H1 (cell line): ENCODE measurements at regions not wholly inside any gene's neighbourhood (a gene's known extent, or its start where the extent isn't known, plus 50 kb on each side); places are given as distances from the start of the nearest gene placed in this dataset.

Source experiments
- CTCF ChIA-PET: fragments of 300-600 bp; sonication (Branson Sonifier 250); formaldehyde crosslinking; loops from one replicate; lab custom pipeline; 2021; ENCODE audit not compliant: partially characterized antibody; lab: Charles Lee
- POLR2A ChIA-PET: fragments of 300-600 bp; sonication (Branson Sonifier 250); formaldehyde crosslinking; loops from one replicate; lab custom pipeline; 2021; ENCODE audit warnings: inconsistent platforms; ENCODE audit not compliant: partially characterized antibody; lab: Charles Lee
- DNase-seq, 2 experiments: peaks; one replicate each; pipeline versions ENCODE4 v3.0.0 to v3.0.0-alpha.2; 2010 to 2022; ENCODE audit warnings: low spot score in 2 of 2, low read depth in 1 of 2, mixed read lengths in 1 of 2
- FAIRE-seq: peaks from 2 replicates; lab custom pipeline; 2011; peaks lifted over from hg19 to GRCh38; lab: Jason Lieb, UNC
- H2AFZ ChIP-seq: 2 replicates; pipeline ENCODE4 v1.8.1; 2012; ENCODE audit warnings: low read length, inconsistent platforms
- H2AK5ac ChIP-seq: 2 replicates; pipeline ENCODE4 v1.6.1; 2013; ENCODE audit warnings: low read depth, low read length
- H2BK120ac ChIP-seq: replicated peaks from 2 replicates; pipeline ENCODE3; 2013; ENCODE audit warnings: low read depth, low read length, inconsistent platforms
- H2BK12ac ChIP-seq: 2 replicates; pipeline ENCODE4 v1.6.1; 2013; ENCODE audit warnings: low read depth, low read length
- H2BK15ac ChIP-seq: 2 replicates; pipeline ENCODE4 v1.6.1; 2013; ENCODE audit warnings: low read length
- H2BK20ac ChIP-seq: 2 replicates; pipeline ENCODE4 v1.6.1; 2013; ENCODE audit warnings: low read length
- H2BK5ac ChIP-seq: 2 replicates; pipeline ENCODE4 v1.6.1; 2013; ENCODE audit warnings: low read depth, low read length
- H3K14ac ChIP-seq: 2 replicates; pipeline ENCODE4 v1.6.1; 2013; ENCODE audit warnings: inconsistent platforms; ENCODE audit not compliant: insufficient read length
- H3K18ac ChIP-seq: 2 replicates; pipeline ENCODE4 v1.6.1; 2013; ENCODE audit warnings: low read length; ENCODE audit errors: extremely low read depth
- H3K23ac ChIP-seq: 2 replicates; pipeline ENCODE4 v1.6.1; 2013; ENCODE audit warnings: inconsistent platforms; ENCODE audit not compliant: insufficient read length
- H3K23me2 ChIP-seq: 2 replicates; pipeline ENCODE4 v1.6.1; 2013; ENCODE audit warnings: low read depth, low read length
- H3K27ac ChIP-seq: 2 replicates; pipeline ENCODE4 v1.6.1; 2011; ENCODE audit warnings: low read depth, low read length, inconsistent platforms
- H3K27me3 ChIP-seq, 4 experiments: replicated peaks in 1 of 4; 1 replicate in 1 of 4; 2 replicates in 3 of 4; pipeline versions ENCODE4 v1.6.1 to v1.8.1; 2011 to 2013; ENCODE audit warnings: low read length in 3 of 4, mild to moderate bottlenecking in 3 of 4, inconsistent platforms in 2 of 4, mixed read lengths in 2 of 4, moderate library complexity in 1 of 4; ENCODE audit not compliant: control insufficient read depth in 3 of 4, insufficient read depth in 3 of 4; ENCODE audit errors: extremely low read depth in 1 of 4
- H3K36me3 ChIP-seq, 4 experiments: 2 replicates each; pipeline versions ENCODE4 v1.6.1 to v1.8.1; 2011 to 2013; ENCODE audit warnings: mild to moderate bottlenecking in 4 of 4, low read length in 3 of 4, moderate library complexity in 2 of 4, control low read depth in 1 of 4, inconsistent platforms in 1 of 4; ENCODE audit not compliant: insufficient read depth in 4 of 4, control insufficient read depth in 2 of 4
- H3K4ac ChIP-seq: replicated peaks from 2 replicates; pipeline ENCODE3; 2013; ENCODE audit warnings: low read length, low read depth, mixed read lengths, inconsistent platforms; ENCODE audit not compliant: insufficient read length
- H3K4me1 ChIP-seq, 4 experiments: replicated peaks in 1 of 4; 1 replicate in 1 of 4; 2 replicates in 3 of 4; pipeline versions ENCODE4 v1.6.1 to v1.8.1; 2011 to 2013; ENCODE audit warnings: low read length in 3 of 4, inconsistent platforms in 2 of 4, mixed read lengths in 1 of 4; ENCODE audit not compliant: insufficient read depth in 4 of 4, control insufficient read depth in 3 of 4
- H3K4me2 ChIP-seq, 2 experiments: 2 replicates each; pipeline versions ENCODE4 v1.6.1 to v1.8.1; 2011 to 2013; ENCODE audit warnings: low read depth in 2 of 2, low read length in 2 of 2, control low read depth in 1 of 2, inconsistent platforms in 1 of 2, mild to moderate bottlenecking in 1 of 2; ENCODE audit not compliant: insufficient read depth in 1 of 2
- H3K4me3 ChIP-seq, 4 experiments: fragments of 200-600, 300-600 bp in 1 of 4; sonication (generic), shearing (Covaris generic), sonication (Bioruptor Twin) in 1 of 4; 2 replicates each; pipeline versions ENCODE4 v1.5.1 to v1.8.1; 2011 to 2016; ENCODE audit warnings: low read length in 4 of 4, low read depth in 3 of 4, control low read depth in 2 of 4, inconsistent platforms in 2 of 4, mild to moderate bottlenecking in 2 of 4, mixed read lengths in 1 of 4, moderate library complexity in 1 of 4; ENCODE audit not compliant: insufficient read depth in 2 of 4; ENCODE audit errors: extremely low read depth in 1 of 4
- H3K56ac ChIP-seq: replicated peaks from 2 replicates; pipeline ENCODE3; 2013; ENCODE audit warnings: low read depth, mild to moderate bottlenecking, mixed read lengths, low read length, inconsistent platforms; ENCODE audit not compliant: insufficient read length
- H3K79me1 ChIP-seq: 2 replicates; pipeline ENCODE4 v1.6.1; 2013; ENCODE audit warnings: low read depth, low read length, control low read depth
- H3K79me2 ChIP-seq, 2 experiments: 2 replicates each; pipeline versions ENCODE4 v1.6.1 to v1.8.1; 2012 to 2013; ENCODE audit warnings: low read length in 2 of 2, mild to moderate bottlenecking in 2 of 2, inconsistent platforms in 1 of 2; ENCODE audit not compliant: insufficient read depth in 2 of 2, control insufficient read depth in 1 of 2
- H3K9ac ChIP-seq, 4 experiments: replicated peaks in 1 of 4; 1 replicate in 1 of 4; 2 replicates in 3 of 4; pipeline versions ENCODE4 v1.6.1 to v1.8.1; 2011 to 2013; ENCODE audit warnings: low read depth in 3 of 4, low read length in 3 of 4, control low read depth in 2 of 4, mild to moderate bottlenecking in 2 of 4, moderate library complexity in 2 of 4, inconsistent platforms in 1 of 4; ENCODE audit errors: extremely low read depth in 1 of 4
- H3K9me3 ChIP-seq, 2 experiments: 2 replicates each; pipeline versions ENCODE4 v1.6.1 to v1.8.1; 2012 to 2013; ENCODE audit warnings: mild to moderate bottlenecking in 2 of 2, moderate library complexity in 2 of 2, control low read depth in 1 of 2, inconsistent platforms in 1 of 2, low read depth in 1 of 2, low read length in 1 of 2, mixed read lengths in 1 of 2; ENCODE audit not compliant: insufficient read depth in 2 of 2
- H4K20me1 ChIP-seq, 2 experiments: replicated peaks in 1 of 2; 2 replicates each; pipeline versions ENCODE3 to v1.8.1; 2011 to 2013; ENCODE audit warnings: inconsistent platforms in 2 of 2, low read length in 2 of 2, mild to moderate bottlenecking in 1 of 2; ENCODE audit not compliant: insufficient read depth in 2 of 2, control insufficient read depth in 1 of 2
- H4K5ac ChIP-seq: 2 replicates; pipeline ENCODE4 v1.6.1; 2013; ENCODE audit warnings: low read length, low read depth, mixed read lengths, inconsistent platforms; ENCODE audit not compliant: insufficient read length
- H4K8ac ChIP-seq: 2 replicates; pipeline ENCODE4 v1.8.0; 2013; ENCODE audit warnings: mild to moderate bottlenecking, moderate library complexity, low read length, inconsistent platforms; ENCODE audit not compliant: insufficient read depth; ENCODE audit errors: extremely low read depth
- H4K91ac ChIP-seq: replicated peaks from 2 replicates; pipeline ENCODE3; 2013; ENCODE audit warnings: low read length, mixed read lengths, inconsistent platforms; ENCODE audit not compliant: insufficient read length
- CBX5 ChIP-seq: fragments of 300-800, 300-1000 bp; sonication (generic); IDR thresholded peaks from 2 replicates; pipeline ENCODE4 v1.7.1; 2016; ENCODE audit warnings: antibody characterized with exemption, low read length, low read depth
- CHD1 ChIP-seq: IDR thresholded peaks from 2 replicates; pipeline ENCODE4 v1.6.1; 2012; ENCODE audit warnings: low read depth, low read length, improper control_type of control experiment
- CHD2 ChIP-seq: IDR thresholded peaks from 2 replicates; pipeline ENCODE4 v1.6.1; 2012; ENCODE audit warnings: low read length, improper control_type of control experiment
- EGR1 ChIP-seq: IDR thresholded peaks from 2 replicates; pipeline ENCODE4 v1.6.1; 2011; ENCODE audit warnings: low read depth, low read length, borderline replicate concordance
- GABPA ChIP-seq: IDR thresholded peaks from 2 replicates; pipeline ENCODE4 v1.6.1; 2011; ENCODE audit warnings: mild to moderate bottlenecking, low read length, moderate library complexity, borderline replicate concordance; ENCODE audit not compliant: insufficient read depth
- HDAC6 ChIP-seq: IDR thresholded peaks from one replicate; pipeline ENCODE4 v1.7.1; 2012; ENCODE audit warnings: low read depth, mild to moderate bottlenecking, inconsistent platforms, low read length, moderate library complexity
- JUND ChIP-seq: IDR thresholded peaks from 2 replicates; pipeline ENCODE4 v1.6.1; 2011; ENCODE audit warnings: mild to moderate bottlenecking, improper control_type of control experiment, low read length
- KDM1A ChIP-seq: fragments of 200-600, 300-600 bp; sonication (generic); IDR thresholded peaks from 2 replicates; pipeline ENCODE4 v1.7.1; 2016; ENCODE audit warnings: mild to moderate bottlenecking, low read length, borderline replicate concordance
- KDM5A ChIP-seq: fragments of 200-600 bp; IDR thresholded peaks from 2 replicates; pipeline ENCODE4 v1.7.1; 2012; ENCODE audit warnings: mild to moderate bottlenecking, low read length, inconsistent platforms, mixed read lengths
- MAX ChIP-seq: IDR thresholded peaks from 2 replicates; pipeline ENCODE4 v1.6.1; 2012; ENCODE audit warnings: inconsistent platforms
- POLR2A ChIP-seq, 2 experiments: IDR thresholded peaks; 1 replicate in 1 of 2; 2 replicates in 1 of 2; pipeline ENCODE4 v1.6.1; 2011; ENCODE audit warnings: low read depth in 2 of 2, low read length in 2 of 2, mild to moderate bottlenecking in 2 of 2; ENCODE audit errors: control extremely low read depth in 1 of 2
- POU5F1 ChIP-seq: IDR thresholded peaks from 2 replicates; pipeline ENCODE4 v1.6.1; 2011; ENCODE audit warnings: low read depth, mild to moderate bottlenecking, low read length, moderate library complexity
- RNF2 ChIP-seq: fragments of 200-900, 300-1000 bp; sonication (generic); IDR thresholded peaks from 2 replicates; pipeline ENCODE4 v1.7.1; 2016; ENCODE audit warnings: borderline replicate concordance, low read depth, mild to moderate bottlenecking, antibody characterized with exemption, low read length; ENCODE audit not compliant: poor library complexity, severe bottlenecking; ENCODE audit errors: missing control alignments
- SIN3A ChIP-seq, 2 experiments: IDR thresholded peaks in 1 of 2; conservative IDR thresholded peaks in 1 of 2; 2 replicates each; pipeline ENCODE4 v1.6.1; 2011 to 2012; ENCODE audit warnings: low read length in 2 of 2, improper control_type of control experiment in 1 of 2, low read depth in 1 of 2, mild to moderate bottlenecking in 1 of 2
- SUZ12 ChIP-seq: fragments of 200-600 bp; sonication (generic); IDR thresholded peaks from 2 replicates; pipeline ENCODE4 v1.6.1; 2012; ENCODE audit warnings: mild to moderate bottlenecking, inconsistent platforms, low read length, moderate library complexity, mixed read lengths
- TEAD4 ChIP-seq: IDR thresholded peaks from 2 replicates; pipeline ENCODE4 v1.6.1; 2012; ENCODE audit warnings: low read depth, low read length, inconsistent platforms, mixed read lengths
- WGBS, 2 experiments: shearing (Covaris generic) in 1 of 2; methylation state at CpG; one replicate each; pipeline versions ENCODE4 v1.1.6 to v1.1.7; 2013 to 2015; ENCODE audit warnings: low lambda C conversion rate in 2 of 2, mixed read lengths in 2 of 2, inconsistent platforms in 1 of 2, low coverage in 1 of 2, missing lambda C conversion rate in 1 of 2; ENCODE audit not compliant: insufficient replicate concordance in 2 of 2, insufficient coverage in 1 of 2, insufficient read length in 1 of 2; ENCODE audit errors: extremely low coverage in 1 of 2, missing lambda C conversion rate in 1 of 2; 5-methylcytosine and 5-hydroxymethylcytosine counted together

GRCh38 chr9:94504358-94504757 is 50.5 kb upstream of the PCAT7 start:
- Histone ChIP-seq H2BK120ac (no peak overlapping the region), H3K27me3 (no peaks in the 10 kb centered on the region), H2BK20ac (no peak overlapping the region), H3K36me3 (no peaks in the 10 kb centered on the region), H3K23ac (no peak overlapping the region), H4K8ac (no peak overlapping the region), H3K4ac (no peak overlapping the region), H3K79me2 (no peaks in the 10 kb centered on the region), H2BK15ac (no peak overlapping the region), H3K56ac (no peak overlapping the region), H4K20me1 (no peaks in the 10 kb centered on the region), H3K23me2 (no peaks in the 10 kb centered on the region), H3K9me3 (no peaks in the 10 kb centered on the region), H3K14ac (no peak overlapping the region), H3K4me2 (no peak overlapping the region), H4K91ac (no peak overlapping the region), H2BK12ac (no peak overlapping the region), H3K9ac (no peak overlapping the region), H3K4me3 (no peak overlapping the region), H3K79me1 (no peaks in the 10 kb centered on the region), H2AFZ (no peak overlapping the region), H3K18ac (no peak overlapping the region), H2BK5ac (no peak overlapping the region), H3K4me1 (no peaks in the 10 kb centered on the region), H4K5ac (no peak overlapping the region), H2AK5ac (no peak overlapping the region), H3K27ac (no peak overlapping the region)
- FAIRE-seq: no peak
- ChIA-PET CTCF (no interaction called here), POLR2A (no interaction called here)
- DNase-seq: no peak
- WGBS, 2 experiments: 81% methylated on average over 3 of the region's 3 CpGs; no CpG with 5 or more reads in 1 of the 2 experiments
- TF ChIP-seq GABPA (no peak), HDAC6 (no peak), TEAD4 (no peak), JUND (no peak), POU5F1 (no peak), KDM5A (no peak), SIN3A (conservative IDR thresholded peaks at IDR 0.05 in 1 of 2, IDR thresholded peaks at IDR 0.05 in 1 of 2; ENCODE audit: low read depth in 1 of 2, low read length in 2 of 2) (no peak), POLR2A (IDR thresholded peaks at IDR 0.05; ENCODE audit: control extremely low read depth in 1 of 2, low read depth in 2 of 2, low read length in 2 of 2) (no peak), MAX (no peak), EGR1 (no peak), CBX5 (no peak), SUZ12 (no peak), CHD2 (no peak), KDM1A (no peak), RNF2 (no peak), CHD1 (no peak)
